HG02870 (cell line): ENCODE measurements at regions not wholly inside any gene's neighbourhood (a gene's known extent, or its start where the extent isn't known, plus 50 kb on each side); places are given as distances from the start of the nearest gene placed in this dataset.

ENCODE experiments used
- ATAC-seq: cut with Tn5 transposase; IDR thresholded peaks from one replicate; pipeline ENCODE4 v1.9.1; 2021; ENCODE audit warnings: mild to moderate bottlenecking, moderate library complexity; ENCODE audit not compliant: unreplicated experiment

DNA sequence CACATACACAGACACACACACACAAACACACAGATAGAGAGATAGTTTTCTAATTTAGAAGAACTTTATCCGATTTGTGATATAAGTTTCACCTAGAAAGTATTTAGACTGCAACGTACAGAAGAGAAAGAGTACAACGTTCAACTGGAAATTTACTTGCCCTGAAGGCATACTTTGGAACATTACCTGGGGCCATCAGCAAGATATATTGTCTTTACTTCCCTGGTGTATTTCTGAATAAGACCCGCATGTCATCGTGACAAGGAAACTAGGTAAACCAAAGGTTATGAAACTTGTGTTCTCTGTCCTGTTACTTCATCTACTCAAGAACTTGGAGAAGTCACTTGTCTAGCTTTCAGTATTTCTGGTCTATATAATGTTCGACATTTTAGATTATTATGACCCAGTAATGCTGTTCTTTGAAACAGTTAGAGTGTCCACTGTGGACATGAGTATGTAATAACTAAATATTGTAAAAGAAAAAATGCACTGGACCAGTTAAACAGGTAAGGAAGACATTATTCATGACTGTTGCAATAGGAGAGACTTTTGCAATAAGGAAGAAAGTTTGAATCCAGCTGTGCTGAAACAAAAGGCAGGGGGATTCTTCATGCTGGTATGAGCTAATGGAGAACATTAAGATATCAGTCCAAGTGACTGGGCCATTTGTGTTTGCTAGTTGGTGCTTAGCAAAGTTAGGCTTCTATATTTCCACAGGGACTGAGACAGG is 1791.1 kb downstream of the MAT2B start:
- ATAC-seq: no peak

DNA sequence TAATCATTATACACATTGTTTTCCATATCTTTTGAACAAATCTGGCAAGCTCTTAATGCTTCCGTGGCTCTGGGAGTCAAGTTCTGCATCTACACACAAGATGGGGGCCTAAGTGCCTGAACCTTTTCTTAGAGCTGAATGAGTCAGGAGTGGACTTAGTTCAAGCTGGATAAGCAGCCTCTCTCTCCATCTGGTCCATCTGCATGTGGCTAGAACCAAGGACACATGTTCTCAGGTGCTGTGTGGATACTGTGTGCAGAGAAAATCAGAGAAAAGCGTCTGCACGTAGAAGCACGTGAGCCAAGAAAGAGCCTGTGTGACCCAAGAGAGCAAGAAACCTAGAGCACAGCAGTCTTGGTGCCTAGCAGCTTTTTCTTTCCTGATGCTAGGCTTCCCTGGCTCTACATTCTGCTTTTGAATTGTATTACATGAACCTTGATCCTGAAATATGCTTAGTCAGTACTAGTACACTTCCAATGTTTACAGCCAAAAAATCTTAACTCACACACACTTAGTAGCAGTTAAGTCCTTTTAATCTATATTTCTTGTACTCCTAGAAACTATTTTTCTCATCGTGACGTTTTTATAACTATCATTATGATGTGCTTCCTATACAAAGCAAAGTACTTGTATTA is 1798.9 kb downstream of the MAT2B start:
- no peak for ATAC-seq

GRCh38 chr5:165305596-165305995 is 1800.2 kb downstream of the MAT2B start:
- no peak for ATAC-seq

DNA sequence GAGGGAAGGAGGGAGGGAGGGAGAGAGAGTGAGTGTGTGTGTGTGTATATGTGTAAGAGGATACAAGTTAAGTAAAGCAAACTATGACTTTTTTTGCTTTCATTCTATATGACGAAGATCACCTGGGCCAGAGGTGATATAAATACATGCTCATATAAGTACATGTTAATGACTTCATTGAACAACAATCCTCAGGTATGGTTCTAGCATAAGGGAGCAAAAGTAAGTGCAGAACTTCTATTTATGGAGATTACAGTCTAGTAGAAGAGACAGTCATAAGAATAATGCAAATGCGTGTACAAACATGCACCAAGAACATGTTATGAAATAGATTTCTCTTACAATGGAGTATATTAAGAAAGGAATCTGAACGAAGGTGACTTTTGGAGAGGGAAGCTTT is 1804.0 kb downstream of the MAT2B start:
- ATAC-seq: no peak

DNA sequence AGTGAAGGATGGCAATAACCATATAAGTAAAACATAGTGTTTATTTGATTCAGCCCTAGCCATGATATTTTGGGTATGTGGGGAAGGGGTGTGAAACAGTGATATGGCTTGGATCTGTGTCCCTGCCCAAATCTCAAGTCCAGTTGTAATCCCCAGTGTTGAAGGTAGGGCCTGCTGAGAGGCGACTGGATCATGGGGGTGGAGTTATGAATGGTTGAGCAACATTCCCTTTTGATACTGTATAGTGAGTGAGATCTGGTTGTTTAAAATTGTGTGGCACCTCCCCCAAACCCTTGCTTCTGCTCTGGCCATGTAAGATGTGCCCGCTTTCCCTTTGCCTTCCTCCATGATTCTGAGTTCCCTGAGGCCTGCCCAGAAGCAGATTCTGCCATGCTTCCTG is 1804.6 kb downstream of the MAT2B start:
- ATAC-seq: no peak

- no peak for ATAC-seq
These were observed 1816.5 kb downstream of the MAT2B start for GRCh38 chr5:165321912-165322311.

DNA sequence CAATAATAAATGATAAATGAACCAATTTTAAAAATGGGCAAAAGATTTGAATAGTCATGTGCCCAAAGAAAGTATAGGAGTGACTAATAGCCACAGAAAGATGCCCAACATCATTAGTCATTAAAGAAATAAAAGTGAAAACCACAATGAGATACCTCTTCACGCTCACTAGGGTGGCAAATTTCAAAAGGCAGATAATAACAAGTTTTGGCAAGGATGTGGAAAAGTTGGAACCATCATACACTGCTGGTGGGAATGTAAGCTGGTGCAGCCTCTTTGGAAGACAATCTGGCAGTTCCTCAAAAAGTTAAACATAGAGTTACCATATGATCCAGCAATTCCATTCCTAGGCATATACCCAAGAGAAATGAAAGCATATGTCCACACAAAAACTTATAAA is 1819.8 kb downstream of the MAT2B start:
- no peak for ATAC-seq

DNA sequence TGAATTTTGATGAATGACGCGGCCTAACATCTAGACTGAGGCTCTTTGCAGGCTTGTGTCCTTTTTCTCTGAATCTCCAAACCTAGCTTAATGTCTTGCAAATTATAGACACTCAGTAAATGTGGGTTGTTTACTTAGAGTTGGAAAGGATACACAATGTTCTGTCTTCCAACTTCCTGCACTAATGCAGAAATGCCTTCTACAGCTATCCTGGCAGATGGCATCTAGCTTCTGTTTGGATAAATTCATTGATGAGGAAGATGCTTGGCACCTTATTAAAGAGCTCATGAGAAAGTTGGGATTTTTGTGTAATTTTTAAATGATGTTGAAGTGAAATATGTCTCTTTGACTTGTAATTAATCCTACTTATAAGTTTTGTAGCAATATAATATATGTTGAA is 1822.2 kb downstream of the MAT2B start:
- ATAC-seq: no peak

DNA sequence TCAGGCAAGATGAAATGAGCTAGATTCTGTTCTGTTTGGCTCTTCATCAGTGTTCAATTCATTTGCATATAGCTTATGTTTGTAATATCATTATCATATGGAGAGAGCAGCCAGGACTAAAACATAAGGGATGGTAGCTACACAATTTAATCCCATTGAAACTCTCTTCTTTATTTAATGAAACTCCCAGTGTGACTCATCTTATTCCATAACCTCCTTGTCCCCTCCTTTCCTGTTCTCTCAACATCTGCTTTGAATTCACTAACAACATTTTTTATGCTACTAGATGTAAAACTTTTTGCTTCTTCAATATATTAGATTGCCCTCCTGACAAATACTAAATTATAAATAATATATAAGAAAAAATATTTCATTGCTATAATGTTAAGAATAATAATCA is 1823.4 kb downstream of the MAT2B start:
- ATAC-seq: no peak

DNA sequence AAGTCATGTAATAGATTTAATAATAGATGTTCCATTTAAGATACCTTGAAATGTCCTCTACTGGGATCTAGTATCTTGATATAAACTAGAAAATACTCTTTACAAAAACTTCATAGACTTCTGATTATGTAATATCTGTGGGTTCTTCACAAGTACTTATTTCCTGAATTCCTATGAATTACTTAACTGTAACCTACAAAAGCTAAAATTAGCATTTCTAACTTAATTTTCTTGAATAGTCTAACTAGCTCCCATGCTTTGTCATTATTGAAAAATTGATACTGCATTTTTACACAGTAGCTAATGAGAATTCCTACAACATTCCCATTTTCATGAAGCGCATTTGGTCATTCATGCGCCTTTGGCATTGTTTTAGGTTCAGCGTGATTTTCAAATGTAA is 1828.2 kb downstream of the MAT2B start:
- no peak for ATAC-seq

DNA sequence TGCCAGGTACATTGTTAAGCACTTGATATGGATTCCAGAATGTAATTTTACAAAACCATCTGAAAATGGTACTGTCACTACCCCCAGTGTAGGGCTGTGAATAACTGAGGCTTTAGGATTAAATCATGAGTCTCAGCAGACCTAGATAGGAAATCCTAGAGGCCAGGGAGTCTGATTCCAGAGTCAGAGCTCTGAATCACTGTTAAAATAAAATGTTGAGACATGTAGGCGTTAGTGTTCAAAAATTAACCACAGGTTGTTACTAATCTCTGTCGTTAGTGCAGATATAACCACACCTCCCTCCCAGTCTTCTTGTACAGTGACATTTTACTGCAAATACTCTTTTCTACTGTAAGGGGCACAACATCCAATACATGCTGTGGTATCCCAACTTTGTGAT is 1828.8 kb downstream of the MAT2B start:
- no peak for ATAC-seq

DNA sequence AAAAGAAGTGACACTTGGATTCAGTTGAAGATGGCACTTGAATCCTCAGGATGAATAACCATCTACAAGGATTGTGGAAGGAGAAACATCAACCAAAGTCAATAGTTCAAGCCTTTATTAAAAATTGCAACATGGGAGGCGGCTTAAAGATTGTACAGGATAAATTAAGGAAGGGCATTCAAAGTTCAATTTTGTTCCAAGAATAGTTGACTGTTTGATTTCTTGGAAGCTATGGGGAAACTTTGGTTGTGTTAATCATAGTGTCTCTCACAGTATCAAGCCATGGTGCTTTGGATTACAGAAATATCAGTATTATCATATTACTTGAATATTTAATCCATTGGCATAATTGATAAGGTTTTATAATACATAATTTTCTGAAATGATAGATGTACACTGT is 1844.3 kb downstream of the MAT2B start:
- no peak for ATAC-seq

DNA sequence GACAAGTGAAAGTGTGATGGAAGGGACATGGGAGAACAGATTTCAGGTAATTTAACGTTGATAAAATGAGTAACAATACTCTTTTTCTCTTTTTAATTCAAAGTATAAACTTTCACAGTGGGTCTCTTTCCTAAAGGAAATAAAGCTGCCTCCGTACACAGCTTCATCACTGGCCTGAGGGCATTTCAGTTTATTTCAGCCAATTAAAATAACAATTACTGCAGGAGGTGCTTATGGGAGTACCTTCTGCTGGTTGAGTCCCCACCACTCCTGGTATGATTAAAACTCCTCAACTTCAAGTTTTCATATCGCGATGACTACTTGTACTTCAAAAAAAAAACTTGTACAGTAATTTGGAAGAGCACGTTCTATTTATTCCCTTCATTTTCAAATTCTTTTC is 1845.9 kb downstream of the MAT2B start:
- ATAC-seq: no peak

DNA sequence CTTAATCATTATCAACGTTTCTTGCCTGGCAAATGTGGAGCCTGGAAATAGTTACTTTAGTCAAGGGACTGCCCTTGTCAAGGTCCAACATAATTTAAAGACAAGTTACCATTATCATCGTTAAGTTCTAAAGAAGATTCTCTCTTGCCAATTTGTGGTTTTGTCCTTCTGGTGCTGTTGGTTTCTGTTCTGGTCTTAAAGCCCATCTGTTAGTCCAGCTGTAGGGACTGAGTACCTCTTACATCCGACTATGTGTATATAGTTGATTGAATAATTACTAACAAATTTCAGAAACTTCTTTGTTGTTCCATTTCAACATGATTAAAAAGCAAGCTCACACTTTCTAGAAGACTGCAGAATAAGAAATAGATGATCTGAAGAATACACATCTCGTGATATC is 1854.9 kb downstream of the MAT2B start:
- no peak for ATAC-seq

GRCh38 chr5:165360784-165361542 is 1855.5 kb downstream of the MAT2B start:
- ATAC-seq: no peak

- ATAC-seq: no peak
These were observed 1864.8 kb downstream of the MAT2B start for GRCh38 chr5:165370233-165370632.

GRCh38 chr5:165370794-165371193 is 1865.4 kb downstream of the MAT2B start:
- ATAC-seq: no peak

DNA sequence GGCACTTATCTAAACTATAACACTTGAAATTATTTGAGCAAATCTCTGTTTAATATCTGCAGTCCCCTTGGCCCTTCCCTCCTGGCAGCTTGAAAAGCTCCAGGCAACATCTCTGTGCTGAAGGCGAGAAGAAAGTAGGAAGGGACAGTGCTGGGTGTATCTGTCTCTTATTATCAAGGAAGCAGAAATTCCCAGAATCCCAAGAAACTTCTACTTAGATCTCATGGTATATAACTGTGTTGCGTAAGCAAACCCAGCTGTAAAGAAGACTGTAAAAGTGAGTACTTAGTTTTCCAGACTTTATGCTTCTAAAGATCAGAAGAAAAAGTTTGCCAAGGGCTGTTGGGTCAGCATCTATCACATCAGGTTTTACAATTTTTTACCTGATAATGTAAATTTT is 1869.8 kb downstream of the MAT2B start:
- no peak for ATAC-seq

DNA sequence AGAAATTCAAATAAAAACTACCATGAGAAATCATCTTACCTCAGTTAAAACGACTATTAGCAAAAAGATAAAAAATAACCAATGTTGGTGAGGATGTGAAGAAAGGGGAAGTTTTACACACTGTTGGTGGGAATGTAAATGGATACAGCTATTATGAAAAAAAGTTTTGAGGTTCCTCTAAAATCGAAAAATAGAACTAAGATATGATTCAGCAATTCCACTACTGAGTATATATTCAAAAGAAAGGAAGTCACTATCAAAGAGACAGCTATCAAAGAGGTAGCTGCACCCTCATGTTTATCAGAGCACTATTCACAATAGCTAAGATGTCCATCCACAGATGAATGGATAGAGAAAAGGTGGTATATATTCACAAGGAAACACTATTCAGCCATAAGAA is 1888.4 kb downstream of the MAT2B start:
- no peak for ATAC-seq

GRCh38 chr5:165397516-165397915 is 1892.1 kb downstream of the MAT2B start:
- ATAC-seq: no peak

DNA sequence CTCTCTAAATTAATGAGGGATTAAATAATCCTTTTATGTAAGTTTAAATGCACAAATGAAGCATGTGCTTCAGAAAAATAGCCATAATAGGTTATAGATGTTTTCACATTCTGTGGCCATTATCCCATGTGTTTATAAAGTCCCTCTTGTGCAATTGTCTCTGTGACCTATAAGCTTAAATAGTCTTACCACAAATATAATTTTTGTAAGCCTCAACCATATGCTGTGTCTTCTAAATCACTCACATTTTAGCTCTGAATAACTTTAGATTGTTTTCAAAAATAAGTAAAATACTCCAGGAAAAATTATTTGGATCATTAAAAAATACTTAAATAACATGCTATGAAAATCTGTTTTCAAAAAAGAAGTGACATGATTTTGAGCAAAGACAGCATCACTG is 1894.7 kb downstream of the MAT2B start:
- ATAC-seq: no peak

DNA sequence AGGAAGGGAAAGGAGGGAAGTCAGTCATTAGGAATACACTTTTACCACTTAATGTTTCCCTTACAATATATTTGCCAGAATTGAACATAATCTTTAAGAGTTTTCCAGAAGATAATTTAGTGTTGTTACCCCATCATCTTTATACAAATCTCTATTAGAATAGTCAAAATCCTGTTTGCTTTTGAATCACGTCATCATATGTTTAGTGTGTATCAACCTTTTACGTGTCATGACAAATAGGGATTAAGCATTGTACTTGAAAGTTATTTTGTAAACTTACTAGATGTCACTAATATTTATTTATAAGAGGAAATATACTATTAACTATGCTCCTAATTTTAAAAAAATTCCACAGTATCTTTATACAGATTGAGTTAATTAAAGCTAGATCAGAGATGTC is 1899.5 kb downstream of the MAT2B start:
- ATAC-seq: no peak
